ENCODE measurements at regions not wholly inside any gene's neighbourhood (a gene's known extent, or its start where the extent isn't known, plus 50 kb on each side); places are given as distances from the start of the nearest gene placed in this dataset.

- DNase-seq = no peak
Observed at GRCh38 chr1:30606166-30606565, 117.2 kb downstream of the MATN1 start.

- DNase-seq = no peak
Observed at GRCh38 chr1:30605441-30605920, 117.9 kb downstream of the MATN1 start.

GRCh38 chr1:30604801-30605440 is 118.5 kb downstream of the MATN1 start:
- DNase-seq = no peak

- no peak for DNase-seq
Observed at GRCh38 chr1:30603081-30603858, 120.1 kb downstream of the MATN1 start.

GRCh38 chr1:30601316-30602085 is 121.9 kb downstream of the MATN1 start:
- no peak for DNase-seq

GRCh38 chr1:30600706-30601105 is 122.7 kb downstream of the MATN1 start:
- no peak for DNase-seq

- no peak for DNase-seq
Observed at GRCh38 chr1:30600258-30600657, 123.1 kb downstream of the MATN1 start.

- DNase-seq = no peak
Observed at GRCh38 chr1:30599721-30600120, 123.7 kb downstream of the MATN1 start.

GRCh38 chr1:30598571-30599114 is 124.7 kb downstream of the MATN1 start:
- DNase-seq = no peak

- DNase-seq = no peak
Observed at GRCh38 chr1:30597711-30598110, 125.7 kb downstream of the MATN1 start.

GRCh38 chr1:30596891-30597290 is 126.5 kb downstream of the MATN1 start:
- no peak for DNase-seq

- DNase-seq = no peak
Observed at GRCh38 chr1:30596470-30596869, 126.9 kb downstream of the MATN1 start.

GRCh38 chr1:30589083-30589482 is 134.3 kb downstream of the MATN1 start:
- no peak for DNase-seq

GRCh38 chr1:30588311-30589073 is 134.9 kb downstream of the MATN1 start:
- no peak for DNase-seq

GRCh38 chr1:30586671-30587070 is 136.7 kb downstream of the MATN1 start:
- no peak for DNase-seq

- DNase-seq = no peak
Observed at GRCh38 chr1:30579580-30579979, 143.8 kb downstream of the MATN1 start.

- DNase-seq = no peak
Observed at GRCh38 chr1:30575066-30575465, 148.3 kb downstream of the MATN1 start.

GRCh38 chr1:30572192-30572591 is 151.2 kb downstream of the MATN1 start:
- DNase-seq = no peak

GRCh38 chr1:30571380-30571779 is 152.0 kb downstream of the MATN1 start:
- DNase-seq = no peak

GRCh38 chr1:30569384-30569783 is 154.0 kb downstream of the MATN1 start:
- no peak for DNase-seq

- DNase-seq = no peak
Observed at GRCh38 chr1:30562559-30562958, 160.8 kb downstream of the MATN1 start.

- no peak for DNase-seq
Observed at GRCh38 chr1:30551603-30552002, 171.8 kb downstream of the MATN1 start.

Measured in hematopoietic multipotent progenitor cell treated with erythropoietin and hydrocortisone succinate and interleukin-3 and kit ligand, for 4 days (in vitro differentiated cells).